WTC11 (cell line): ENCODE measurements at regions not wholly inside any gene's neighbourhood (a gene's known extent, or its start where the extent isn't known, plus 50 kb on each side); places are given as distances from the start of the nearest gene placed in this dataset.

ENCODE experiments used
- ATAC-seq: fragments of 200-7000 bp; cut with Tn5 transposase; 2 replicates; pipeline ENCODE4 v1.10.0; 2021; ENCODE audit warnings: mild to moderate bottlenecking, moderate library complexity
- CTCF ChIA-PET: fragments of 300-600 bp; sonication (Branson Sonifier 250); formaldehyde crosslinking; loops from one replicate; lab custom pipeline; 2021; ENCODE audit warnings: antibody characterized with exemption; lab: Charles Lee
- POLR2A ChIA-PET: fragments of 350-600 bp; sonication (Branson Sonifier 250); formaldehyde crosslinking; loops from one replicate; lab custom pipeline; 2021; ENCODE audit warnings: antibody characterized with exemption; lab: Charles Lee
- DNase-seq: peaks from one replicate; pipeline ENCODE4 v3.0.0; 2021; ENCODE audit warnings: low spot score
- H3K27ac Mint-ChIP-seq: 2 replicates; pipeline ENCODE4 v1.8.0; 2021; ENCODE audit warnings: mixed read lengths
- H3K27me3 Mint-ChIP-seq: 2 replicates; pipeline ENCODE4 v1.8.0; 2021; ENCODE audit warnings: low read depth, mild to moderate bottlenecking, moderate library complexity, mixed read lengths
- H3K36me3 Mint-ChIP-seq: 2 replicates; pipeline ENCODE4 v1.8.0; 2021; ENCODE audit warnings: mixed read lengths
- H3K4me1 Mint-ChIP-seq: 2 replicates; pipeline ENCODE4 v1.8.0; 2022; ENCODE audit warnings: mixed read lengths
- H3K4me3 Mint-ChIP-seq: 2 replicates; pipeline ENCODE4 v1.8.0; 2021; ENCODE audit warnings: mild to moderate bottlenecking, moderate library complexity, mixed read lengths
- H3K9me3 Mint-ChIP-seq: 2 replicates; pipeline ENCODE4 v1.8.0; 2021; ENCODE audit warnings: mixed read lengths
- ARID4B ChIP-seq: sonication (generic); formaldehyde crosslinking; IDR thresholded peaks from 2 replicates; pipeline ENCODE4 v1.8.0; 2023; ENCODE audit warnings: missing genetic modification reagents, mild to moderate bottlenecking, borderline replicate concordance
- ATF3 ChIP-seq: sonication (generic); formaldehyde crosslinking; conservative IDR thresholded peaks from 2 replicates; pipeline ENCODE4 v1.8.1; 2022; ENCODE audit warnings: mild to moderate bottlenecking, missing genetic modification reagents
- E2F4 ChIP-seq: sonication (generic); formaldehyde crosslinking; IDR thresholded peaks from 2 replicates; pipeline ENCODE4 v1.8.1; 2022; ENCODE audit warnings: low read depth, mild to moderate bottlenecking, moderate library complexity, missing genetic modification reagents, borderline replicate concordance
- ELF4 ChIP-seq: sonication (generic); formaldehyde crosslinking; IDR thresholded peaks from 2 replicates; pipeline ENCODE4 v1.8.1; 2022; ENCODE audit warnings: low read depth, mild to moderate bottlenecking, moderate library complexity, missing genetic modification reagents
- JAZF1 ChIP-seq: fragments of 250-450 bp; sonication (Bioruptor Pico); IDR thresholded peaks from 2 replicates; pipeline ENCODE4 v1.9.0; 2021; ENCODE audit warnings: moderate library complexity, mild to moderate bottlenecking, inconsistent platforms
- JUN ChIP-seq: sonication (generic); formaldehyde crosslinking; IDR thresholded peaks from 2 replicates; pipeline ENCODE4 v1.8.0; 2023; ENCODE audit warnings: mild to moderate bottlenecking, missing genetic modification reagents
- NFYB ChIP-seq: sonication (generic); formaldehyde crosslinking; conservative IDR thresholded peaks from 2 replicates; pipeline ENCODE4 v1.8.0; 2022; ENCODE audit warnings: low read depth, missing genetic modification reagents
- NR2C2 ChIP-seq: sonication (generic); formaldehyde crosslinking; IDR thresholded peaks from 2 replicates; pipeline ENCODE4 v1.8.0; 2022; ENCODE audit warnings: mild to moderate bottlenecking, missing genetic modification reagents
- OVOL2 ChIP-seq: fragments of 250-450 bp; sonication (Bioruptor Pico); IDR thresholded peaks from 2 replicates; pipeline ENCODE4 v1.9.0; 2021; ENCODE audit warnings: mild to moderate bottlenecking, borderline replicate concordance
- PRDM15 ChIP-seq: sonication (generic); formaldehyde crosslinking; IDR thresholded peaks from 2 replicates; pipeline ENCODE4 v1.8.0; 2022; ENCODE audit warnings: missing genetic modification reagents
- PRRX2 ChIP-seq: fragments of 250-450 bp; sonication (Bioruptor Pico); IDR thresholded peaks from 2 replicates; pipeline ENCODE4 v1.8.0; 2021; ENCODE audit warnings: mild to moderate bottlenecking
- SMAD4 ChIP-seq: sonication (generic); formaldehyde crosslinking; IDR thresholded peaks from 2 replicates; pipeline ENCODE4 v1.8.0; 2022; ENCODE audit warnings: mild to moderate bottlenecking, missing genetic modification reagents
- TEAD4 ChIP-seq: sonication (generic); formaldehyde crosslinking; IDR thresholded peaks from 2 replicates; pipeline ENCODE4 v1.8.0; 2022; ENCODE audit warnings: mild to moderate bottlenecking, missing genetic modification reagents
- ZBTB21 ChIP-seq: sonication (generic); formaldehyde crosslinking; IDR thresholded peaks from 2 replicates; pipeline ENCODE4 v1.8.1; 2023; ENCODE audit warnings: mild to moderate bottlenecking, missing genetic modification reagents, borderline replicate concordance
- ZBTB43 ChIP-seq: sonication (generic); formaldehyde crosslinking; IDR thresholded peaks from 2 replicates; pipeline ENCODE4 v1.8.1; 2023; ENCODE audit warnings: mild to moderate bottlenecking, missing genetic modification reagents
- ZNF232 ChIP-seq: sonication (generic); formaldehyde crosslinking; IDR thresholded peaks from 2 replicates; pipeline ENCODE4 v1.8.0; 2022; ENCODE audit warnings: mild to moderate bottlenecking, missing genetic modification reagents
- ZNF512 ChIP-seq: sonication (generic); formaldehyde crosslinking; IDR thresholded peaks from 2 replicates; pipeline ENCODE4 v1.8.1; 2022; ENCODE audit warnings: missing genetic modification reagents, borderline replicate concordance
- ZNF671 ChIP-seq: fragments of 250-450 bp; sonication (Bioruptor Pico); IDR thresholded peaks from 2 replicates; pipeline ENCODE4 v1.8.0; 2021; ENCODE audit warnings: mild to moderate bottlenecking

- no peak for TF ChIP-seq PRDM15 (CRISPR knock-in tag)
- no peak for TF ChIP-seq ZNF232 (CRISPR knock-in tag)
- no peak for TF ChIP-seq ARID4B
- TF ChIP-seq JUN (CRISPR knock-in tag) = no peak
- no peak for TF ChIP-seq ZNF671 (CRISPR knock-in tag)
- no peak for TF ChIP-seq ZBTB21 (CRISPR knock-in tag)
These were observed 226.1 kb upstream of the NMUR2 start (continued) for GRCh38 chr5:152631221-152631620.

GRCh38 chr5:152632360-152632759, 227.3 kb upstream of the NMUR2 start:
- H3K4me3 Mint-ChIP-seq = no peak overlapping the region
- no peaks in the 10 kb centered on the region for H3K4me1 Mint-ChIP-seq
- POLR2A ChIA-PET = no interaction called here
- no peak for TF ChIP-seq NR2C2 (CRISPR knock-in tag)
- no peak for TF ChIP-seq TEAD4
- no peak for TF ChIP-seq ARID4B
- no peak for TF ChIP-seq E2F4 (CRISPR knock-in tag)
- no peak for TF ChIP-seq SMAD4 (CRISPR knock-in tag)
- TF ChIP-seq JAZF1 (CRISPR knock-in tag) = no peak
- no peak for TF ChIP-seq OVOL2 (CRISPR knock-in tag)
- TF ChIP-seq ZBTB43 = no peak
- no peak for TF ChIP-seq ELF4 (CRISPR knock-in tag)
- no peak for TF ChIP-seq ATF3 (CRISPR knock-in tag)
- no peak for TF ChIP-seq ZNF512 (CRISPR knock-in tag)
- TF ChIP-seq NFYB (CRISPR knock-in tag) = no peak
- TF ChIP-seq PRRX2 = no peak
- TF ChIP-seq, all 79 proteins: peak for 0
- no peak for DNase-seq
- no peaks in the 10 kb centered on the region for H3K36me3 Mint-ChIP-seq
- CTCF ChIA-PET = no interaction called here
- no peaks in the 10 kb centered on the region for H3K9me3 Mint-ChIP-seq
- no peak overlapping the region for H3K27ac Mint-ChIP-seq
- H3K27me3 Mint-ChIP-seq = peaks cover 6% of the 10 kb centered on the region
- ATAC-seq = no peak
